HG02798 (cell line): ENCODE measurements at regions not wholly inside any gene's neighbourhood (a gene's known extent, or its start where the extent isn't known, plus 50 kb on each side); places are given as distances from the start of the nearest gene placed in this dataset.
"Not testable (repeated sequence)": the region's sequence is repeated elsewhere in the genome, so short reads cannot be mapped to it uniquely, and the experiment has no call there.

Experiments used
- ATAC-seq: cut with Tn5 transposase; IDR thresholded peaks from one replicate; pipeline ENCODE4 v1.9.1; 2021; ENCODE audit warnings: mild to moderate bottlenecking; ENCODE audit not compliant: unreplicated experiment, poor library complexity

DNA sequence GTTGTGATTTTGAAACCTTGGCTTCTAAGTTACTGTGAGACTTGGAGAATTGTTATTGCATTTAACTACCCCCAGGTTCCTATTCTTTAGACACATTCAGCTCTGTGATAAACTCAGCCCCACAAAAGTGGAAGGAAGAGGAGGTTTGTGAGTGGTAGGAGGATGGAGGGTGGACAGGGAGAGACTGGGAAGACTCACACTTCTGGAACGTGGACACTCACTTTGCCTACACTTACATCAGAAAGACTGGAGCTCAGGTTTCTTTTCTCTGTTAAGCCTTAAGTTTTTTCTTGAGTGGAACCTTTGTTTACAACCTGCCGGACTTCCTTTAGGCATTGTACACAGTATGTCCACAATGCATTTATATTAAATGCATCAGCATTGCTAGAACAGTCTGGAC, 99.0 kb downstream of the AREG start:
- ATAC-seq: no peak

DNA sequence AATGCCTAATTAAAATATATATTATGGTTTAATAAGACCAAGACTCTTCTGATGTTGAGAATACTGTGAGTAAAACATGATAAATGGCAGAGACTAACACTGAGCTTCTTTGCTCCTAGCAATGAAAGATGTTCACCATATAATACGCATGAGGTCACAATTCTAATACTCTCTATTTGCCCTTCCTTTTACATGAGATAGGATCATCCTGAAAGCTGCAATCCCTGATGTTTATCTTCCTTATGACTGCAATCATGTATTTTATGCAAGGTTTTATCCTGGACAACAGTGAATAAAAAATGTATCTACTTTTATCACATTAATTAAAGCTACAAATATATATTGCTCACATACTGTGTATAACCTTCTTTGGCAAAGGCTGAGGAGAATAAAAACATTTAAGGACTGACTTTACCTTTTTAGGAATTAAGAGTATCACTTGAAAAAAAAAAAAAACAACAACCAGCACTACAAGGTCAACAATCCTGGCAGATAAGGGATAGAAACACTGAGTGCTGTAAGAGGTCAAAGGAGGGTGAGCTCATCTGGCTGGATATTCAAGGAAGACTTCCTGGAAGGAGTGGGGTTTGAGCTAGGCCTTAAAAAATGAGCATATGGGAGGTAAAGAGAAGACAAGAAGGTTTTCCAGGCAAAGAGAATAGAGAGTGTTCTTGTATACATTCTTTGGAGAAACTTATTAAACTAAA, 99.9 kb downstream of the AREG start:
- ATAC-seq: no peak

- no peak for ATAC-seq
These were observed 100.5 kb downstream of the AREG start for GRCh38 chr4:74545448-74545847.

DNA sequence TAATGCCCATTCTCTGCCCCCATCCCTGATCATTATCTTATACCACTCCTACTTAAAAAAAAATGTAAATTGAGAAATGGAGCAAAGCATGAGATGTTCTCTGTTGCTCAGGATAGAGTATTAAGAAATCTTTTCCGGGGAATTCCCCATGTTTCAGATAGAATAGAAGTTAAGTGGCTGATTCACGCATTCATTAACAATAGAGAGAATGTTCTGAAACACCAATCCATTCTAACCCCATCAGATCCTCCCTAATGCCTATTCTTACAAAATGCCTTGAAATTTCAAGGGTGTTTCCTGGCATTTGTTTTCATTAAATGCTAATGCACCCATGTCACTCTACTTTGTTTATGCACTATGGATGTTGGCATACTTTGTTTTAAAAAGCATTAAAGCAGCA, 101.1 kb downstream of the AREG start:
- ATAC-seq: no peak

GRCh38 chr4:74547042-74547441, 102.1 kb downstream of the AREG start:
- no peak for ATAC-seq

GRCh38 chr4:74548561-74548960, 103.6 kb downstream of the AREG start:
- ATAC-seq: no peak

DNA sequence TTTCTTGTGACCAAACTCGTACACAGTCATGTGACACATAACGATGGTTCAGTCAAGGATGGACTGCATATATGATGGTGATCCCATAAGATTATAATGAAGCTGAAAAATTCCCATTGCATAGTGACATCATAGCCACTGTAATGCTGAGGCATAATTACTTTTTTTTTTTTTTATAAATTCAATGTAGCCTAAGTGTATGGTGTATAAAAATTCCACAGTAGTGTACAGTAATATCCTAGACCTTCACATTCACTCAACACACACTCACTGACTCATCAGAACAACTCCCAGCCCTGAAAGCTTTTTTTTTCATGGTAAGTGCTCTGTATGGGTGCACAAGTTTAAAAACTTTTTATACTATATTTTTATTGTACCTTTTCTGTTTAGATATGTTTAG, 105.0 kb downstream of the AREG start:
- no peak for ATAC-seq

- no peak for ATAC-seq
These were observed 110.3 kb downstream of the AREG start for GRCh38 chr4:74555231-74555630.

GRCh38 chr4:74555843-74556242, 110.9 kb downstream of the AREG start:
- ATAC-seq: no peak

DNA sequence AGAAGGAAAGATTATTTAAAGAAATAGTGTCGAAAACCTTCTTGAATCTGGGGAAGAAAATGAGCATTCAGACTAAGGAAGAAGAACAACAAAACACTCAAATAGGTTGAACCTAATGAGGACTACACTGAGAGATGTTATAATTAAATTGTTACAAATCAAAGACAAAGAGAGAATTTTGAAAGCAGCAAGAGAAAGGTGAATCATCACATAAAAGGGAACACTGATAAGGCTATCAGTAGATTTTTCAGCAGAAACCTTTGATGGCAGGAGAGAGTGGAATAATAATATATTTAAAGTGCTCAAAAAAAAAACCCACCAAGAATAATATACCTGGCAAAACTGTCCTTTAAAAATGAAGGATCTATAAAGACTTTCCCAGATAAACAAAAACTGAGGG, 114.9 kb downstream of the AREG start:
- ATAC-seq: no peak

DNA sequence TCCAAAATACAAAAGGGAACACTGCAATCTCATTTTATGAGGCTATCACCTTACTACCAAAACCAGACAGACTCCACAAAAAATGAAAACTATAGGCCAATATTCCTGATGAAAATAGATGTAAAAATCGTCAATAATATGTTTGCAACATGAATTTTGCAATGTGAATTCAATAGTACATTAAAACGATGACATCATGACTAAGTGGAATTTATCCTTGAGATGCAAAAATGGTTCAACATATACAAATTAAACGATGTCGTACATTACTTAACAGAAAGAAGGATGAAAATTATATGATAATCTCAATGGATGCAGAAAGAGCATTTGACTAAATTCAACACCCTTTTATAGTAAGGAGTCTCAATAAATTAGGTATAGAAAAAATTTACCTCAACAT, 123.0 kb downstream of the AREG start:
- ATAC-seq: no peak

GRCh38 chr4:74570095-74570494, 125.2 kb downstream of the AREG start:
- no peak for ATAC-seq

DNA sequence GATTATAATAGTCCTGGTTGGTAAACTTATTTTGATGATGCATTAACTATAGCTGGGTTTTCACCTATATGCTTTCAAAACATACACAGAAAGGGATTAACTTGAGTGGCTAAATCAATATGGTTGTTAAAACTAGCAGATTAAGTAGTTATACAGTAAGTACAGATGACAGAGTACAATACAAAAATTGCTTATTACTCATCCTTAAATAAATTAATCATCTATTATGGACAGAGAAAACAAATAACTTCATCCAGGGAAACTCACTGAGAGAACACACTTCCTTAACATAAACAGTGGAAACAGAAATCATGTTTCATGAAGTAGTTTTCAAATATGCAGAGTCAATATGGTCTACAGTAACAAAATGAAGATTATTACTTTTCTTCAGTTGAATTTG, 133.4 kb downstream of the AREG start:
- no peak for ATAC-seq

DNA sequence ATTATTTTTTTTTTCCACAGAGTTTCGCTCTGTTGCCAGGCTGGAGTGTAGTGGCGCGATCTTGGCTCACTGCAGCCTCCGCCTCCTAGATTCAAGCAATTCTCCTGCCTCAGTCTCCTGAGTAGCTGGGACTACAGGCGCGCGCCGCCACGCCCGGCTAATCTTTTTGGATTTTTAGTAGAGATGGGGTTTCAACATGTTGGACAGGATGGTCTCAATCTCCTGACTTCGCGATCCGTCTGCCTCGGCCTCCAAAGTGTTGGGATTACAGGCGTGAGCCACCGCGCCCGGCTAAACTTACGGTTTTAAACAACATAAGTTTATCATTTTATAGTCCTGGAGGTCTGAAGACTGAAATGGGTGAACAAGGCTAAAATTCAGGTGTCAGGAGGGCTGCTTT, 133.9 kb downstream of the AREG start:
- not testable (repeated sequence) for ATAC-seq

GRCh38 chr4:74583089-74583700, 138.3 kb downstream of the AREG start:
- no peak for ATAC-seq

GRCh38 chr4:74583757-74584156, 138.8 kb downstream of the AREG start:
- no peak for ATAC-seq

- ATAC-seq: no peak
These were observed 143.4 kb downstream of the AREG start for GRCh38 chr4:74588350-74588749.

- no peak for ATAC-seq
These were observed 145.5 kb downstream of the AREG start for GRCh38 chr4:74590476-74590875.

- no peak for ATAC-seq
These were observed 153.8 kb downstream of the AREG start for GRCh38 chr4:74598611-74599325.

DNA sequence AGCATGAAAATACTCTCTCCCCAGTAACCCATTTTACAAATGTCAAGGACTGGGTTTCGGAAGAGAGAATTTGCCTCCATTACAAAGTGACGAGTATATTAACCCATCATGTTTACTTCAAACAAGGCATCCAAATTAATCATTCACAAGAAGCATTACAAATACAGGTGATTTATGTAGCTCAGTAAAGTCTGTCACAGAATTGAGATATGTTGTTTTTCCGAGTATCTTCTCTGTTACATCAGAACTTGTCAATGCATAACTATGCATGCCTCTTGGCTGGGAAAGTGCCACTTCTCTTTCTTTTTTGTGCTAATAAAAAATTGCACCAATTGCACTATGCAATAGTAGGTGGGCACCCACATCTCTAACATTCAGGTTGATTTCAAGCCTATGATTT, 158.2 kb downstream of the AREG start:
- no peak for ATAC-seq

- no peak for ATAC-seq
These were observed 163.4 kb downstream of the AREG start for GRCh38 chr4:74608151-74608949.
